ENCODE measurements at regions not wholly inside any gene's neighbourhood (a gene's known extent, or its start where the extent isn't known, plus 50 kb on each side); places are given as distances from the start of the nearest gene placed in this dataset.

DNA sequence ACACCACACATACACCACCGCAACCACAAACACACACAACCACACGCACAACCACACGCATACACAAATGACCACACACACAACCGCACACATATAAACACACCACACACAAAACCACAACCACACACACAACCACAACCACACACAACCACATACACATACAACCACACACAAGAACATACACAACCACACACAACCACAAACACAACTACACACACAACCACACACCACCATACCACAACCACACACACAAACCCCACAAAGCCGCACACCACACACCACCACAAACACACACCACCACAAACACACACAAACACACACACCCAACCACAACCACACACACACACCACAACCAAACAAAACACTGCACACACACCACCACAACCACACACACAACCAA, 107.5 kb upstream of the FZD10 start:
- POLR2A ChIA-PET (ENCODE audit: low non-redundant PET) = no interaction called here
- CTCF ChIA-PET = no interaction called here

DNA sequence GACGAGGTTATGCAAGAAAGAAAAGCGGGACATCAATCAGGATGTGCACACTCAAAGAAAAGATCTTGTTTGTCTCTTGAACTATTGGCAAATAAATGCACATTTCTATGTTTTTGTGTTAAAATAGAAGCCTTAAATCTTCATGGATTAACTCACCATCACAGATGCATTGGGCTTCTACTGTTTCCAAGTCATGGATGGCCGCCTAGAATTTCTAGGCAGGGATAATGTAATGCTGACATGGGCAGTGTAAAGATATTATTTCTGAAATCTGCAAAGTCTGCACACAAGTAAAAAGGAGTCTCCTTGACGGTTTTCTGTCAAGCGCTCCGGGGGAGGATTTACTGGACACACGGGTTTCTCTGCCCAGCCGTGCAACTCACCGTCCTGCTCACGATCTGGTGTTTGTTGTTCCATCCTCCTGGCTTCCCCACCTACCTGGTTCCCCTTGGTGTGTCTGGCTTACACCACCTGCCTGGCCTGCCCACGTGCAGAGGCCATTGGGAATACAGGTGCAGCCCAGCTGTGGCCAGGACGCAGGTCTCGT, 103.3 kb upstream of the FZD10 start:
- TF ChIP-seq, protein P1, sequence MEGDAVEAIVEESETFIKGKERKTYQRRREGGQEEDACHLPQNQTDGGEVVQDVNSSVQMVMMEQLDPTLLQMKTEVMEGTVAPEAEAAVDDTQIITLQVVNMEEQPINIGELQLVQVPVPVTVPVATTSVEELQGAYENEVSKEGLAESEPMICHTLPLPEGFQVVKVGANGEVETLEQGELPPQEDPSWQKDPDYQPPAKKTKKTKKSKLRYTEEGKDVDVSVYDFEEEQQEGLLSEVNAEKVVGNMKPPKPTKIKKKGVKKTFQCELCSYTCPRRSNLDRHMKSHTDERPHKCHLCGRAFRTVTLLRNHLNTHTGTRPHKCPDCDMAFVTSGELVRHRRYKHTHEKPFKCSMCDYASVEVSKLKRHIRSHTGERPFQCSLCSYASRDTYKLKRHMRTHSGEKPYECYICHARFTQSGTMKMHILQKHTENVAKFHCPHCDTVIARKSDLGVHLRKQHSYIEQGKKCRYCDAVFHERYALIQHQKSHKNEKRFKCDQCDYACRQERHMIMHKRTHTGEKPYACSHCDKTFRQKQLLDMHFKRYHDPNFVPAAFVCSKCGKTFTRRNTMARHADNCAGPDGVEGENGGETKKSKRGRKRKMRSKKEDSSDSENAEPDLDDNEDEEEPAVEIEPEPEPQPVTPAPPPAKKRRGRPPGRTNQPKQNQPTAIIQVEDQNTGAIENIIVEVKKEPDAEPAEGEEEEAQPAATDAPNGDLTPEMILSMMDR (conservative IDR thresholded peaks at IDR 0.05; ENCODE audit: low read depth, low read length) = no peak
- Histone ChIP-seq H3K4me1 (ENCODE audit: insufficient read depth, low read length, poor library complexity, severe bottlenecking) (no peaks in the 10 kb centered on the region), H3K36me3 (ENCODE audit: insufficient read depth, low read length, poor library complexity, severe bottlenecking) (no peaks in the 10 kb centered on the region), H3K27me3 (replicated peaks; ENCODE audit: insufficient read depth, low read depth, low read length, poor library complexity) (no peaks in the 10 kb centered on the region), H3K9me3 (ENCODE audit: low read depth, low read length, poor library complexity, severe bottlenecking) (no peaks in the 10 kb centered on the region), H3K27ac (ENCODE audit: low read depth, low read length, poor library complexity, severe bottlenecking) (no peak overlapping the region), H3K4me3 (ENCODE audit: low read depth, low read length, poor library complexity, severe bottlenecking) (no peak overlapping the region)
- ChIA-PET POLR2A (ENCODE audit: low non-redundant PET) (no interaction called here), CTCF (no interaction called here)
- no peak for DNase-seq (ENCODE audit: low spot score)
- intact Hi-C loops (cut with micrococcal nuclease; ENCODE audit: unreplicated experiment) = no loop called here
- BruUV-seq (replicated peaks) = no TSS peak

More for the DNA sequence above, 107.5 kb upstream of the FZD10 start:
- no peaks in the 10 kb centered on the region for H3K36me3 ChIP-seq (ENCODE audit: insufficient read depth, low read length, poor library complexity, severe bottlenecking)
- TF ChIP-seq EZH2 (IDR thresholded peaks at IDR 0.05; ENCODE audit: borderline replicate concordance, low read depth, low read length, poor library complexity, severe bottlenecking) = no peak
- TF ChIP-seq, protein P1 (conservative IDR thresholded peaks at IDR 0.05; ENCODE audit: low read depth, low read length) = no peak
- DNase-seq (ENCODE audit: low spot score) = no peak
- no peak overlapping the region for H3K4me3 ChIP-seq (ENCODE audit: low read depth, low read length, poor library complexity, severe bottlenecking)
- no peaks in the 10 kb centered on the region for H3K9me3 ChIP-seq (ENCODE audit: low read depth, low read length, poor library complexity, severe bottlenecking)
- BruUV-seq (replicated peaks) = no TSS peak
- no peaks in the 10 kb centered on the region for H3K4me1 ChIP-seq (ENCODE audit: insufficient read depth, low read length, poor library complexity, severe bottlenecking)
- H3K27me3 ChIP-seq (replicated peaks; ENCODE audit: insufficient read depth, low read depth, low read length, poor library complexity) = peaks cover 3% of the 10 kb centered on the region
- no peak overlapping the region for H3K27ac ChIP-seq (ENCODE audit: low read depth, low read length, poor library complexity, severe bottlenecking)
- intact Hi-C loops (cut with micrococcal nuclease; ENCODE audit: unreplicated experiment) = no loop called here

DNA sequence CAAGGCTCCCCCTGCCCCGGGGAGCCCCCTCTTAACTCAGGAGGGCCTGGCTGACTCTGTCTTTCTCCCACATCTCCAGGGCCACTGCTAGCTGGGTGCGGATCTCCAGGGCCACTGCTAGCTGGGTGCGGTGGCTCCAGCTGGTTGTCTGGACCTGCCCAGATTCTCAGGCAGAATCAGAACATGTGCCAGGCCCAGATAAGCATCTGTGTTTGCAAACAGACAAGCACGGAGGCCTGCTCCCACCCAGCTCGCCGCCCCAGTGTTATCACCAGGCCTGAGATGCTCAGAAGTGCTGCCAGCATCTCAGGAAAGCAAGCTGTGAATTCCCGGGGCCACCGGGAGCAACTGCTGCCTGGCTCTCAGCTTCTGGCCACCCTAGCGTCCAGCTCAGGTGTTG, 98.4 kb upstream of the FZD10 start:
- no peak overlapping the region for H3K27ac ChIP-seq (ENCODE audit: low read depth, low read length, poor library complexity, severe bottlenecking)
- no peaks in the 10 kb centered on the region for H3K4me1 ChIP-seq (ENCODE audit: insufficient read depth, low read length, poor library complexity, severe bottlenecking)
- ChIA-PET CTCF (no interaction called here), POLR2A (ENCODE audit: low non-redundant PET) (no interaction called here)
- H3K36me3 ChIP-seq (ENCODE audit: insufficient read depth, low read length, poor library complexity, severe bottlenecking) = no peaks in the 10 kb centered on the region
- TF ChIP-seq, protein P1 (conservative IDR thresholded peaks at IDR 0.05; ENCODE audit: low read depth, low read length) = no peak
- TF ChIP-seq EZH2 (IDR thresholded peaks at IDR 0.05; ENCODE audit: borderline replicate concordance, low read depth, low read length, poor library complexity, severe bottlenecking) = no peak
- no peak for DNase-seq (ENCODE audit: low spot score)
- H3K4me3 ChIP-seq (ENCODE audit: low read depth, low read length, poor library complexity, severe bottlenecking) = no peak overlapping the region
- no peaks in the 10 kb centered on the region for H3K9me3 ChIP-seq (ENCODE audit: low read depth, low read length, poor library complexity, severe bottlenecking)
- intact Hi-C loops (cut with micrococcal nuclease; ENCODE audit: unreplicated experiment) = no loop called here
- no TSS peak for BruUV-seq (replicated peaks)
- no peaks in the 10 kb centered on the region for H3K27me3 ChIP-seq (replicated peaks; ENCODE audit: insufficient read depth, low read depth, low read length, poor library complexity)

All from A673 (cell line).